ENCODE measurements at regions not wholly inside any gene's neighbourhood (a gene's known extent, or its start where the extent isn't known, plus 50 kb on each side); places are given as distances from the start of the nearest gene placed in this dataset.

- ChIA-PET POLR2A (no interaction called here), CTCF (no interaction called here)
- no peak for DNase-seq
- H3K36me3 ChIP-seq (ENCODE audit: control insufficient read depth in 4 of 4, insufficient read depth in 4 of 4, low read length in 3 of 4): no peaks in the 10 kb centered on the region
- H3K4me3 ChIP-seq (ENCODE audit: control insufficient read depth in 1 of 7, extremely low read depth in 1 of 7, insufficient read depth in 4 of 7, low read depth in 2 of 7, low read length in 6 of 7): no peak overlapping the region
- H3K27me3 ChIP-seq (replicated peaks in 2 of 5; ENCODE audit: control insufficient read depth in 4 of 5, insufficient read depth in 5 of 5, low read length in 4 of 5): peaks cover 0 to 2% (median 0%) of the 10 kb centered on the region in 5 experiments
- WGBS (ENCODE audit: insufficient coverage): 100% methylated on average over 1 of the region's 1 CpG
- H3K9me3 ChIP-seq (ENCODE audit: control extremely low read depth in 1 of 5, control insufficient read depth in 4 of 5, insufficient read depth in 2 of 5, low read depth in 1 of 5, low read length in 4 of 5): no peaks in the 10 kb centered on the region
- H3K27ac ChIP-seq (ENCODE audit: insufficient read depth in 1 of 2, low read depth in 1 of 2, low read length in 2 of 2, poor library complexity in 1 of 2, severe bottlenecking in 2 of 2): no peak overlapping the region
- H3K4me1 ChIP-seq (ENCODE audit: control extremely low read depth in 1 of 4, control insufficient read depth in 4 of 4, insufficient read depth in 4 of 4, low read length in 3 of 4): no peaks in the 10 kb centered on the region
Observed at GRCh38 chr21:27671207-27671606, 704.3 kb upstream of the ADAMTS5 start.

DNA sequence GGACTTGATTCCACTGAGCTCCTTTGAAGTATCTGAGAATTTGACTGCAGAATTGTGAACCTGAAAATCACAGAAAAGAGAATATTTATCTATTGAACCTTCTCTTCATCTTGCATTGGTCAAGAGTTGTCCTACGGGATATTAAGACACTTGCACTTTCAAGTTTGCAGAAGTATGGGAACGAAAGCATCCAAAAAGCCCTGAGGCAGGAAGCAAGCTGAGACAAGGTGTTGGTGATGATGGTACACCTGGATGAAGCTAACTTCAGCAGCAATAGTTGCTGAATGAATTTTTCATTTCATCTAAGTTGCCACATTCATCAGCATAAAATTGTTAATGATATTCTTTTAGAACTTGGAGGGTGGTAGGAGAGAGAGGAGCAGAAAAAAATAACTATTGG is 686.6 kb upstream of the ADAMTS5 start:
- Histone ChIP-seq H3K27me3 (replicated peaks in 2 of 5; ENCODE audit: control insufficient read depth in 4 of 5, insufficient read depth in 5 of 5, low read length in 4 of 5) (no peaks in the 10 kb centered on the region), H3K4me1 (ENCODE audit: control extremely low read depth in 1 of 4, control insufficient read depth in 4 of 4, insufficient read depth in 4 of 4, low read length in 3 of 4) (no peaks in the 10 kb centered on the region), H3K36me3 (ENCODE audit: control insufficient read depth in 4 of 4, insufficient read depth in 4 of 4, low read length in 3 of 4) (no peaks in the 10 kb centered on the region), H3K9me3 (ENCODE audit: control extremely low read depth in 1 of 5, control insufficient read depth in 4 of 5, insufficient read depth in 2 of 5, low read depth in 1 of 5, low read length in 4 of 5) (no peaks in the 10 kb centered on the region), H3K27ac (ENCODE audit: insufficient read depth in 1 of 2, low read depth in 1 of 2, low read length in 2 of 2, poor library complexity in 1 of 2, severe bottlenecking in 2 of 2) (no peak overlapping the region), H3K4me3 (ENCODE audit: control insufficient read depth in 1 of 7, extremely low read depth in 1 of 7, insufficient read depth in 4 of 7, low read depth in 2 of 7, low read length in 6 of 7) (no peak overlapping the region)
- ChIA-PET POLR2A (interaction anchor here (0.5 kb wide), 1 partner anchor 29 kb away, joined by 3 read pairs; no protein-coding TSS in a partner anchor), CTCF (interaction anchor here (0.7 kb wide), 1 partner anchor 842 kb away, joined by 3 read pairs; no protein-coding TSS in a partner anchor)
- 90% methylated on average over 2 of the region's 2 CpGs for WGBS (ENCODE audit: insufficient coverage)
- no peak for DNase-seq

GRCh38 chr21:27649762-27650161 is 682.9 kb upstream of the ADAMTS5 start:
- H3K27ac ChIP-seq (ENCODE audit: insufficient read depth in 1 of 2, low read depth in 1 of 2, low read length in 2 of 2, poor library complexity in 1 of 2, severe bottlenecking in 2 of 2): no peak overlapping the region

DNA sequence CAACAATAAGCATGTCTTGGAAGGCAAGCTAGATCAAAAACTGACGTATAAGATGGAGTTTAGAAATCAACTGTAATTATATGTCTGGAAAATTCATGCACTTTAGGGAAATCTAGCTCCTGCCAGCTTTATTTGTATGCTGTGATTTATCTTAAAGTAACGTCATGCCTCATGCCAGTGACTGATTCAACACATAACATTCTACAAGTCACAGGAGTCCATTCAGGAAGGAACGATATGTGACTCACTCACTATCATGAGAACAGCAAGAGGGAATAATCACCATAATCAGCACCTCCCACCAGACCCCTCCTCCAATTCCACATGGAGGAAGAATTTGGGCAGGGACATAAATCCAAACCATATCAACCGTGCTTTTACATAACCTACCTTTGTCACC is 682.4 kb upstream of the ADAMTS5 start:
- Histone ChIP-seq H3K27ac (ENCODE audit: insufficient read depth in 1 of 2, low read depth in 1 of 2, low read length in 2 of 2, poor library complexity in 1 of 2, severe bottlenecking in 2 of 2) (no peak overlapping the region), H3K4me1 (ENCODE audit: control extremely low read depth in 1 of 4, control insufficient read depth in 4 of 4, insufficient read depth in 4 of 4, low read length in 3 of 4) (no peaks in the 10 kb centered on the region), H3K9me3 (ENCODE audit: control extremely low read depth in 1 of 5, control insufficient read depth in 4 of 5, insufficient read depth in 2 of 5, low read depth in 1 of 5, low read length in 4 of 5) (no peaks in the 10 kb centered on the region), H3K4me3 (ENCODE audit: control insufficient read depth in 1 of 7, extremely low read depth in 1 of 7, insufficient read depth in 4 of 7, low read depth in 2 of 7, low read length in 6 of 7) (no peak overlapping the region), H3K27me3 (replicated peaks in 2 of 5; ENCODE audit: control insufficient read depth in 4 of 5, insufficient read depth in 5 of 5, low read length in 4 of 5) (no peaks in the 10 kb centered on the region), H3K36me3 (ENCODE audit: control insufficient read depth in 4 of 4, insufficient read depth in 4 of 4, low read length in 3 of 4) (no peaks in the 10 kb centered on the region)
- WGBS (ENCODE audit: insufficient coverage): 92% methylated on average over 2 of the region's 4 CpGs
- ChIA-PET CTCF (no interaction called here), POLR2A (no interaction called here)
- no peak for DNase-seq

More at GRCh38 chr21:27649762-27650161, 682.9 kb upstream of the ADAMTS5 start:
- POLR2A ChIA-PET: no interaction called here
- H3K9me3 ChIP-seq (ENCODE audit: control extremely low read depth in 1 of 5, control insufficient read depth in 4 of 5, insufficient read depth in 2 of 5, low read depth in 1 of 5, low read length in 4 of 5): no peaks in the 10 kb centered on the region
- CTCF ChIA-PET: no interaction called here
- DNase-seq: no peak
- no peaks in the 10 kb centered on the region for H3K4me1 ChIP-seq (ENCODE audit: control extremely low read depth in 1 of 4, control insufficient read depth in 4 of 4, insufficient read depth in 4 of 4, low read length in 3 of 4)
- H3K36me3 ChIP-seq (ENCODE audit: control insufficient read depth in 4 of 4, insufficient read depth in 4 of 4, low read length in 3 of 4): no peaks in the 10 kb centered on the region
- H3K27me3 ChIP-seq (replicated peaks in 2 of 5; ENCODE audit: control insufficient read depth in 4 of 5, insufficient read depth in 5 of 5, low read length in 4 of 5): no peaks in the 10 kb centered on the region
- no peak overlapping the region for H3K4me3 ChIP-seq (ENCODE audit: control insufficient read depth in 1 of 7, extremely low read depth in 1 of 7, insufficient read depth in 4 of 7, low read depth in 2 of 7, low read length in 6 of 7)
- no CpG with 5 or more reads among the region's 3 CpGs for WGBS (ENCODE audit: insufficient coverage)

DNA sequence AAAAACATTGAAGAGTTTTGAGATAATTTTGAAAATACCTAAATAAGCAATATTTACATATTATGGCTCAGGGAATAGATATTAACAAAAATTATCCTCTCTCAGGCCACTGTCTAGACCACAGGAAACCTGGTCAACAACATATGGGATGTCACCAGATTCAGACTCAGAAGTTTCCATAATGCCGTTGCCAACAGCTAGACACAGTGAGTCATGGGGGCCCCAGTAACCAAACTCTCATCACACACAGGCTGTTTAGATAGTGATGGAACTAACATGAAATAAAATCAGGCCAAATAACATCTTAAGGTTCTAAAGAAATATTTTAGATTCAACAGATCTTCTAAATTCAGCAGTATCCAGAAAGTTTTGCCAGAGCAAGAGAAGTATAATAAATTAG is 681.7 kb upstream of the ADAMTS5 start:
- POLR2A ChIA-PET: no interaction called here
- H3K27ac ChIP-seq (ENCODE audit: insufficient read depth in 1 of 2, low read depth in 1 of 2, low read length in 2 of 2, poor library complexity in 1 of 2, severe bottlenecking in 2 of 2): no peak overlapping the region

DNA sequence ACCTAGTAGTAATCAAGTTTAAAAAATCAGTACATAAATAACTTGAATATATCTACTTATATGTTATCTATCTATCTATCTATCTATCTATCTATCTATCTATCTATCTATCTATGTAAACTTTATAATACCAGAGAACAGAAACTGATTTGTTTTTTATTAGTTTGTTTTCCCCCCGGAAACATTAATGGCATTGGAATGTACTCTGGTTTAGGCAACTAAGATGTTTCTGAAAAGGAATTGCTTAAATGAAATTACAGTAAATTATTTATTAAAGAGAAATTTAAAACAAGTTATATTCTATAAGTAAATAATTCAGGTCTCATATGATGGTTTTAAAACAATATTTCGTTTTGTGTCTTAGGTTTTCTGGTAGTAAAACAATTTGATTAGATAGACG is 681.0 kb upstream of the ADAMTS5 start:
- DNase-seq: no peak
- POLR2A ChIA-PET: no interaction called here

More for the DNA sequence above, 681.7 kb upstream of the ADAMTS5 start:
- Histone ChIP-seq H3K4me3 (ENCODE audit: control insufficient read depth in 1 of 7, extremely low read depth in 1 of 7, insufficient read depth in 4 of 7, low read depth in 2 of 7, low read length in 6 of 7) (no peak overlapping the region), H3K27me3 (replicated peaks in 2 of 5; ENCODE audit: control insufficient read depth in 4 of 5, insufficient read depth in 5 of 5, low read length in 4 of 5) (no peaks in the 10 kb centered on the region), H3K36me3 (ENCODE audit: control insufficient read depth in 4 of 4, insufficient read depth in 4 of 4, low read length in 3 of 4) (no peaks in the 10 kb centered on the region), H3K9me3 (ENCODE audit: control extremely low read depth in 1 of 5, control insufficient read depth in 4 of 5, insufficient read depth in 2 of 5, low read depth in 1 of 5, low read length in 4 of 5) (no peaks in the 10 kb centered on the region), H3K4me1 (ENCODE audit: control extremely low read depth in 1 of 4, control insufficient read depth in 4 of 4, insufficient read depth in 4 of 4, low read length in 3 of 4) (no peaks in the 10 kb centered on the region)
- WGBS (ENCODE audit: insufficient coverage): 80% methylated on average over 1 of the region's 1 CpG
- DNase-seq: no peak
- CTCF ChIA-PET: no interaction called here

GRCh38 chr21:27647401-27647800 is 680.5 kb upstream of the ADAMTS5 start:
- H3K27me3 ChIP-seq (replicated peaks in 2 of 5; ENCODE audit: control insufficient read depth in 4 of 5, insufficient read depth in 5 of 5, low read length in 4 of 5): no peaks in the 10 kb centered on the region
- no peak overlapping the region for H3K27ac ChIP-seq (ENCODE audit: insufficient read depth in 1 of 2, low read depth in 1 of 2, low read length in 2 of 2, poor library complexity in 1 of 2, severe bottlenecking in 2 of 2)
- H3K36me3 ChIP-seq (ENCODE audit: control insufficient read depth in 4 of 4, insufficient read depth in 4 of 4, low read length in 3 of 4): no peaks in the 10 kb centered on the region
- DNase-seq: no peak
- no peaks in the 10 kb centered on the region for H3K4me1 ChIP-seq (ENCODE audit: control extremely low read depth in 1 of 4, control insufficient read depth in 4 of 4, insufficient read depth in 4 of 4, low read length in 3 of 4)
- ChIA-PET CTCF (no interaction called here), POLR2A (no interaction called here)
- no peak overlapping the region for H3K4me3 ChIP-seq (ENCODE audit: control insufficient read depth in 1 of 7, extremely low read depth in 1 of 7, insufficient read depth in 4 of 7, low read depth in 2 of 7, low read length in 6 of 7)
- no peaks in the 10 kb centered on the region for H3K9me3 ChIP-seq (ENCODE audit: control extremely low read depth in 1 of 5, control insufficient read depth in 4 of 5, insufficient read depth in 2 of 5, low read depth in 1 of 5, low read length in 4 of 5)
- 81% methylated on average over 2 of the region's 3 CpGs for WGBS (ENCODE audit: insufficient coverage)

More for the DNA sequence above, 681.0 kb upstream of the ADAMTS5 start:
- H3K27ac ChIP-seq (ENCODE audit: insufficient read depth in 1 of 2, low read depth in 1 of 2, low read length in 2 of 2, poor library complexity in 1 of 2, severe bottlenecking in 2 of 2): no peak overlapping the region
- H3K36me3 ChIP-seq (ENCODE audit: control insufficient read depth in 4 of 4, insufficient read depth in 4 of 4, low read length in 3 of 4): no peaks in the 10 kb centered on the region
- H3K4me1 ChIP-seq (ENCODE audit: control extremely low read depth in 1 of 4, control insufficient read depth in 4 of 4, insufficient read depth in 4 of 4, low read length in 3 of 4): no peaks in the 10 kb centered on the region
- no CpG with 5 or more reads among the region's 3 CpGs for WGBS (ENCODE audit: insufficient coverage)
- CTCF ChIA-PET: no interaction called here
- H3K27me3 ChIP-seq (replicated peaks in 2 of 5; ENCODE audit: control insufficient read depth in 4 of 5, insufficient read depth in 5 of 5, low read length in 4 of 5): no peaks in the 10 kb centered on the region
- no peak overlapping the region for H3K4me3 ChIP-seq (ENCODE audit: control insufficient read depth in 1 of 7, extremely low read depth in 1 of 7, insufficient read depth in 4 of 7, low read depth in 2 of 7, low read length in 6 of 7)
- H3K9me3 ChIP-seq (ENCODE audit: control extremely low read depth in 1 of 5, control insufficient read depth in 4 of 5, insufficient read depth in 2 of 5, low read depth in 1 of 5, low read length in 4 of 5): no peaks in the 10 kb centered on the region

Measured in common myeloid progenitor, CD34-positive (primary cell).